Uterus (tissue), 2 donors: ENCODE measurements at regions not wholly inside any gene's neighbourhood (a gene's known extent, or its start where the extent isn't known, plus 50 kb on each side); places are given as distances from the start of the nearest gene placed in this dataset.

ENCODE experiments used
- CTCF ChIP-seq, 4 experiments: fragments of 200-600 bp in 2 of 4; fragments of 450-650 bp in 2 of 4; sonication (generic) in 2 of 4; IDR thresholded peaks; one replicate each; pipeline ENCODE4 v1.5.1; 2016 to 2019; ENCODE audit warnings: antibody characterized with exemption in 4 of 4, mild to moderate bottlenecking in 2 of 4, moderate library complexity in 1 of 4
- POLR2A ChIP-seq, 2 donors: fragments of 450-650 bp; IDR thresholded peaks; one replicate each; pipeline ENCODE4 v1.6.1; 2016; ENCODE audit warnings: antibody characterized with exemption in 2 of 2, mild to moderate bottlenecking in 1 of 2, moderate library complexity in 1 of 2

DNA sequence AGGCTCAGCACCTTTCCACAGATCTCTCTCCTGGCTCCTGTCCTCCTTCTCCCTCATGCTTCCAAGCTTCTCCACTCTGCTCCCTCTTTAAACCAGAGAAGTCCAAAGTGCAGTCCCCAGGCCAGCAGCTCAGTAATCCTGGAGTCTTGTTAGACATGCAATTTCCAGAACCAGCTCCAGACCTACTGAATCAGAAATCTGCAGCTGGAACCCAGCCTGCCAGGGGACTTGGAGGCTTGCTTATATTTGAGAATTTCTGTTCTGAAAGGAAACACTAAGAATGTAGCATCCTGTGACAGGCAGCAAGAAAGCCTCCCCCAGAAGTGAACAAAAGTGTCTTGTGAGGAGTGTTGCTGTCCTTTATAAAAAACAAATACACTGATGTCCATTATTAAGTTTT is 438.1 kb downstream of the BCKDHB start:
- no peak for TF ChIP-seq CTCF (IDR thresholded peaks at IDR 0.05)
- TF ChIP-seq POLR2A (IDR thresholded peaks at IDR 0.05) = no peak
